ENCODE measurements at regions not wholly inside any gene's neighbourhood (a gene's known extent, or its start where the extent isn't known, plus 50 kb on each side); places are given as distances from the start of the nearest gene placed in this dataset.

GRCh38 chr7:23967949-23968599 is 258.1 kb downstream of the STK31 start:
- no peak for TF ChIP-seq CTCF (IDR thresholded peaks at IDR 0.05)
- no peak for TF ChIP-seq GABPA (IDR thresholded peaks at IDR 0.05; ENCODE audit: low read depth)
- TF ChIP-seq FOXM1 (IDR thresholded peaks at IDR 0.05; ENCODE audit: low read depth) = no peak
- no peak for TF ChIP-seq EP300 (IDR thresholded peaks at IDR 0.05; ENCODE audit: borderline replicate concordance in 1 of 2, low read depth in 1 of 2, low read length in 1 of 2)

All from SK-N-SH (cell line).